WTC11 (cell line): ENCODE measurements at regions not wholly inside any gene's neighbourhood (a gene's known extent, or its start where the extent isn't known, plus 50 kb on each side); places are given as distances from the start of the nearest gene placed in this dataset.

Experiments
- ATAC-seq: fragments of 200-7000 bp; cut with Tn5 transposase; 2 replicates; pipeline ENCODE4 v1.10.0; 2021; ENCODE audit warnings: mild to moderate bottlenecking, moderate library complexity
- CTCF ChIA-PET: fragments of 300-600 bp; sonication (Branson Sonifier 250); formaldehyde crosslinking; loops from one replicate; lab custom pipeline; 2021; ENCODE audit warnings: antibody characterized with exemption; lab: Charles Lee
- POLR2A ChIA-PET: fragments of 350-600 bp; sonication (Branson Sonifier 250); formaldehyde crosslinking; loops from one replicate; lab custom pipeline; 2021; ENCODE audit warnings: antibody characterized with exemption; lab: Charles Lee
- DNase-seq: peaks from one replicate; pipeline ENCODE4 v3.0.0; 2021; ENCODE audit warnings: low spot score
- H3K27ac Mint-ChIP-seq: 2 replicates; pipeline ENCODE4 v1.8.0; 2021; ENCODE audit warnings: mixed read lengths
- H3K27me3 Mint-ChIP-seq: 2 replicates; pipeline ENCODE4 v1.8.0; 2021; ENCODE audit warnings: low read depth, mild to moderate bottlenecking, moderate library complexity, mixed read lengths
- H3K36me3 Mint-ChIP-seq: 2 replicates; pipeline ENCODE4 v1.8.0; 2021; ENCODE audit warnings: mixed read lengths
- H3K4me1 Mint-ChIP-seq: 2 replicates; pipeline ENCODE4 v1.8.0; 2022; ENCODE audit warnings: mixed read lengths
- H3K4me3 Mint-ChIP-seq: 2 replicates; pipeline ENCODE4 v1.8.0; 2021; ENCODE audit warnings: mild to moderate bottlenecking, moderate library complexity, mixed read lengths
- H3K9me3 Mint-ChIP-seq: 2 replicates; pipeline ENCODE4 v1.8.0; 2021; ENCODE audit warnings: mixed read lengths
- ATF1 ChIP-seq: sonication (generic); formaldehyde crosslinking; IDR thresholded peaks from 2 replicates; pipeline ENCODE4 v1.8.1; 2023; ENCODE audit warnings: mild to moderate bottlenecking, moderate library complexity, missing genetic modification reagents
- CBFB ChIP-seq: sonication (generic); formaldehyde crosslinking; IDR thresholded peaks from 2 replicates; pipeline ENCODE4 v1.8.1; 2022; ENCODE audit warnings: mild to moderate bottlenecking, low read depth, missing genetic modification reagents
- CDX4 ChIP-seq: fragments of 250-450 bp; sonication (Bioruptor Pico); IDR thresholded peaks from 2 replicates; pipeline ENCODE4 v1.9.0; 2021; ENCODE audit warnings: moderate library complexity, mild to moderate bottlenecking, inconsistent platforms, borderline replicate concordance
- CREB1 ChIP-seq: sonication (generic); formaldehyde crosslinking; IDR thresholded peaks from 2 replicates; pipeline ENCODE4 v1.8.0; 2023; ENCODE audit warnings: mild to moderate bottlenecking, missing genetic modification reagents
- EMX1 ChIP-seq: fragments of 250-450 bp; sonication (Bioruptor Pico); IDR thresholded peaks from 2 replicates; pipeline ENCODE4 v1.8.0; 2021; ENCODE audit warnings: mild to moderate bottlenecking
- FOXJ3 ChIP-seq: sonication (generic); formaldehyde crosslinking; IDR thresholded peaks from 2 replicates; pipeline ENCODE4 v1.9.0; 2021; ENCODE audit warnings: missing genetic modification reagents, mild to moderate bottlenecking, borderline replicate concordance
- IRF2 ChIP-seq: sonication (generic); formaldehyde crosslinking; IDR thresholded peaks from 2 replicates; pipeline ENCODE4 v1.8.0; 2022; ENCODE audit warnings: low read depth, missing genetic modification reagents, borderline replicate concordance
- JAZF1 ChIP-seq: fragments of 250-450 bp; sonication (Bioruptor Pico); IDR thresholded peaks from 2 replicates; pipeline ENCODE4 v1.9.0; 2021; ENCODE audit warnings: moderate library complexity, mild to moderate bottlenecking, inconsistent platforms
- JUN ChIP-seq: sonication (generic); formaldehyde crosslinking; IDR thresholded peaks from 2 replicates; pipeline ENCODE4 v1.8.0; 2023; ENCODE audit warnings: mild to moderate bottlenecking, missing genetic modification reagents
- MAX ChIP-seq: sonication (generic); formaldehyde crosslinking; IDR thresholded peaks from 2 replicates; pipeline ENCODE4 v1.8.0; 2022; ENCODE audit warnings: mild to moderate bottlenecking, missing genetic modification reagents
- MXD4 ChIP-seq: fragments of 250-450 bp; sonication (Bioruptor Pico); IDR thresholded peaks from 2 replicates; pipeline ENCODE4 v1.8.0; 2021; ENCODE audit warnings: mild to moderate bottlenecking, moderate library complexity, borderline replicate concordance
- NFATC4 ChIP-seq: fragments of 250-450 bp; sonication (Bioruptor Pico); IDR thresholded peaks from 2 replicates; pipeline ENCODE4 v1.9.0; 2021; ENCODE audit warnings: mild to moderate bottlenecking
- NFE2L1 ChIP-seq: sonication (generic); formaldehyde crosslinking; IDR thresholded peaks from 2 replicates; pipeline ENCODE4 v1.8.1; 2023; ENCODE audit warnings: missing genetic modification reagents
- RORB ChIP-seq: fragments of 250-450 bp; sonication (Bioruptor Pico); IDR thresholded peaks from 2 replicates; pipeline ENCODE4 v1.9.0; 2021; ENCODE audit warnings: mild to moderate bottlenecking
- SMAD4 ChIP-seq: sonication (generic); formaldehyde crosslinking; IDR thresholded peaks from 2 replicates; pipeline ENCODE4 v1.8.0; 2022; ENCODE audit warnings: mild to moderate bottlenecking, missing genetic modification reagents
- SOX15 ChIP-seq: fragments of 250-450 bp; sonication (Bioruptor Pico); IDR thresholded peaks from 2 replicates; pipeline ENCODE4 v1.9.0; 2021; ENCODE audit warnings: mild to moderate bottlenecking
- TEAD1 ChIP-seq: sonication (generic); formaldehyde crosslinking; IDR thresholded peaks from 2 replicates; pipeline ENCODE4 v1.8.0; 2022; ENCODE audit warnings: mild to moderate bottlenecking, missing genetic modification reagents
- ZMAT4 ChIP-seq: fragments of 250-450 bp; sonication (Bioruptor Pico); IDR thresholded peaks from 2 replicates; pipeline ENCODE4 v1.9.0; 2021; ENCODE audit warnings: mild to moderate bottlenecking
- ZNF423 ChIP-seq: fragments of 250-450 bp; sonication (Bioruptor Pico); IDR thresholded peaks from 2 replicates; pipeline ENCODE4 v2.1.2; 2022; ENCODE audit warnings: mild to moderate bottlenecking, moderate library complexity
- ZNF512 ChIP-seq: sonication (generic); formaldehyde crosslinking; IDR thresholded peaks from 2 replicates; pipeline ENCODE4 v1.8.1; 2022; ENCODE audit warnings: missing genetic modification reagents, borderline replicate concordance
- ZNF671 ChIP-seq: fragments of 250-450 bp; sonication (Bioruptor Pico); IDR thresholded peaks from 2 replicates; pipeline ENCODE4 v1.8.0; 2021; ENCODE audit warnings: mild to moderate bottlenecking
- TF ChIP-seq, protein P1 (sequence below): sonication (generic); formaldehyde crosslinking; IDR thresholded peaks from 2 replicates; pipeline ENCODE4 v1.8.0; 2022; ENCODE audit warnings: mild to moderate bottlenecking, missing genetic modification reagents
- TF ChIP-seq, protein P2 (sequence below): sonication (generic); formaldehyde crosslinking; IDR thresholded peaks from 2 replicates; pipeline ENCODE4 v1.8.1; 2022; ENCODE audit warnings: mild to moderate bottlenecking, moderate library complexity, missing genetic modification reagents
- TF ChIP-seq, protein P3 (sequence below): sonication (generic); formaldehyde crosslinking; IDR thresholded peaks from 2 replicates; pipeline ENCODE4 v1.8.1; 2023; ENCODE audit warnings: mild to moderate bottlenecking, missing genetic modification reagents
- TF ChIP-seq, protein P4 (sequence below): sonication (generic); formaldehyde crosslinking; IDR thresholded peaks from 2 replicates; pipeline ENCODE4 v1.8.0; 2023; ENCODE audit warnings: missing genetic modification reagents, mild to moderate bottlenecking, borderline replicate concordance

DNA sequence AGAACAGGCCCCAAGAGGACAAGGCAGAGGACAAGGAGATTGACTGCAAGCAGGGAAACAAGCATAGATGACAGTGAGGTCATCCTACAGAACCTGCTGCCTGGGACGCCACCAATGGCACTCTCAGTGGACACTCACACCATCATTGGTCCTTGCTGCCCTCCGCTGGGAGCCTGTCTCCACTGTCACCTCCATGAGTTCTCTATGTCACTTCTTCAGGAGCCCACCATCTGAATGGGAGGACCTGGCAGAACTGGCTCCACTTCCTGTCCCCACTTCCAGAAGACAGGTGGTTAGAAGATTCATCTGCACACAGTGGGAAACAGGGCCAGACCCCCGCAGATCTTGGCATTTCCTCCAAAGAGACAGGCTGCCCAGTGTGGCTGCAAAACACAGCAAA is 188.9 kb downstream of the HSD17B3 start:
- peaks cover 13% of the 10 kb centered on the region for H3K9me3 Mint-ChIP-seq

GRCh38 chr9:96109680-96110351 is 192.2 kb downstream of the HSD17B3 start:
- CTCF ChIA-PET = no interaction called here
- POLR2A ChIA-PET = no interaction called here
- TF ChIP-seq CREB1 (no peak), ZNF512 (CRISPR knock-in tag) (no peak), CBFB (CRISPR knock-in tag) (no peak), TEAD1 (no peak), RORB (CRISPR knock-in tag) (no peak), ATF1 (CRISPR knock-in tag) (no peak), ZMAT4 (no peak), EMX1 (CRISPR knock-in tag) (no peak), NFATC4 (CRISPR knock-in tag) (no peak), ZNF671 (CRISPR knock-in tag) (no peak), NFE2L1 (CRISPR knock-in tag) (no peak), MXD4 (no peak), JAZF1 (CRISPR knock-in tag) (no peak), IRF2 (CRISPR knock-in tag) (no peak)
- TF ChIP-seq, protein P1, sequence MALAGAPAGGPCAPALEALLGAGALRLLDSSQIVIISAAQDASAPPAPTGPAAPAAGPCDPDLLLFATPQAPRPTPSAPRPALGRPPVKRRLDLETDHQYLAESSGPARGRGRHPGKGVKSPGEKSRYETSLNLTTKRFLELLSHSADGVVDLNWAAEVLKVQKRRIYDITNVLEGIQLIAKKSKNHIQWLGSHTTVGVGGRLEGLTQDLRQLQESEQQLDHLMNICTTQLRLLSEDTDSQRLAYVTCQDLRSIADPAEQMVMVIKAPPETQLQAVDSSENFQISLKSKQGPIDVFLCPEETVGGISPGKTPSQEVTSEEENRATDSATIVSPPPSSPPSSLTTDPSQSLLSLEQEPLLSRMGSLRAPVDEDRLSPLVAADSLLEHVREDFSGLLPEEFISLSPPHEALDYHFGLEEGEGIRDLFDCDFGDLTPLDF = no peak
- TF ChIP-seq, protein P2, sequence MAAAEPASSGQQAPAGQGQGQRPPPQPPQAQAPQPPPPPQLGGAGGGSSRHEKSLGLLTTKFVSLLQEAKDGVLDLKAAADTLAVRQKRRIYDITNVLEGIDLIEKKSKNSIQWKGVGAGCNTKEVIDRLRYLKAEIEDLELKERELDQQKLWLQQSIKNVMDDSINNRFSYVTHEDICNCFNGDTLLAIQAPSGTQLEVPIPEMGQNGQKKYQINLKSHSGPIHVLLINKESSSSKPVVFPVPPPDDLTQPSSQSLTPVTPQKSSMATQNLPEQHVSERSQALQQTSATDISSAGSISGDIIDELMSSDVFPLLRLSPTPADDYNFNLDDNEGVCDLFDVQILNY (CRISPR knock-in tag) = no peak
- TF ChIP-seq, protein P3, sequence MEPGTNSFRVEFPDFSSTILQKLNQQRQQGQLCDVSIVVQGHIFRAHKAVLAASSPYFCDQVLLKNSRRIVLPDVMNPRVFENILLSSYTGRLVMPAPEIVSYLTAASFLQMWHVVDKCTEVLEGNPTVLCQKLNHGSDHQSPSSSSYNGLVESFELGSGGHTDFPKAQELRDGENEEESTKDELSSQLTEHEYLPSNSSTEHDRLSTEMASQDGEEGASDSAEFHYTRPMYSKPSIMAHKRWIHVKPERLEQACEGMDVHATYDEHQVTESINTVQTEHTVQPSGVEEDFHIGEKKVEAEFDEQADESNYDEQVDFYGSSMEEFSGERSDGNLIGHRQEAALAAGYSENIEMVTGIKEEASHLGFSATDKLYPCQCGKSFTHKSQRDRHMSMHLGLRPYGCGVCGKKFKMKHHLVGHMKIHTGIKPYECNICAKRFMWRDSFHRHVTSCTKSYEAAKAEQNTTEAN (CRISPR knock-in tag) = no peak

More for the DNA sequence above, 188.9 kb downstream of the HSD17B3 start:
- Mint-ChIP-seq H3K27me3 (peaks cover 28% of the 10 kb centered on the region), H3K27ac (no peak overlapping the region), H3K4me1 (peaks cover 10% of the 10 kb centered on the region), H3K4me3 (no peak overlapping the region), H3K36me3 (peaks cover 7% of the 10 kb centered on the region)
- TF ChIP-seq CREB1 (no peak), ZNF423 (CRISPR knock-in tag) (no peak), FOXJ3 (CRISPR knock-in tag) (no peak), SMAD4 (CRISPR knock-in tag) (no peak), CDX4 (CRISPR knock-in tag) (no peak), SOX15 (no peak), JUN (no peak), MAX (CRISPR knock-in tag) (no peak), MXD4 (no peak)
- TF ChIP-seq, protein P4, sequence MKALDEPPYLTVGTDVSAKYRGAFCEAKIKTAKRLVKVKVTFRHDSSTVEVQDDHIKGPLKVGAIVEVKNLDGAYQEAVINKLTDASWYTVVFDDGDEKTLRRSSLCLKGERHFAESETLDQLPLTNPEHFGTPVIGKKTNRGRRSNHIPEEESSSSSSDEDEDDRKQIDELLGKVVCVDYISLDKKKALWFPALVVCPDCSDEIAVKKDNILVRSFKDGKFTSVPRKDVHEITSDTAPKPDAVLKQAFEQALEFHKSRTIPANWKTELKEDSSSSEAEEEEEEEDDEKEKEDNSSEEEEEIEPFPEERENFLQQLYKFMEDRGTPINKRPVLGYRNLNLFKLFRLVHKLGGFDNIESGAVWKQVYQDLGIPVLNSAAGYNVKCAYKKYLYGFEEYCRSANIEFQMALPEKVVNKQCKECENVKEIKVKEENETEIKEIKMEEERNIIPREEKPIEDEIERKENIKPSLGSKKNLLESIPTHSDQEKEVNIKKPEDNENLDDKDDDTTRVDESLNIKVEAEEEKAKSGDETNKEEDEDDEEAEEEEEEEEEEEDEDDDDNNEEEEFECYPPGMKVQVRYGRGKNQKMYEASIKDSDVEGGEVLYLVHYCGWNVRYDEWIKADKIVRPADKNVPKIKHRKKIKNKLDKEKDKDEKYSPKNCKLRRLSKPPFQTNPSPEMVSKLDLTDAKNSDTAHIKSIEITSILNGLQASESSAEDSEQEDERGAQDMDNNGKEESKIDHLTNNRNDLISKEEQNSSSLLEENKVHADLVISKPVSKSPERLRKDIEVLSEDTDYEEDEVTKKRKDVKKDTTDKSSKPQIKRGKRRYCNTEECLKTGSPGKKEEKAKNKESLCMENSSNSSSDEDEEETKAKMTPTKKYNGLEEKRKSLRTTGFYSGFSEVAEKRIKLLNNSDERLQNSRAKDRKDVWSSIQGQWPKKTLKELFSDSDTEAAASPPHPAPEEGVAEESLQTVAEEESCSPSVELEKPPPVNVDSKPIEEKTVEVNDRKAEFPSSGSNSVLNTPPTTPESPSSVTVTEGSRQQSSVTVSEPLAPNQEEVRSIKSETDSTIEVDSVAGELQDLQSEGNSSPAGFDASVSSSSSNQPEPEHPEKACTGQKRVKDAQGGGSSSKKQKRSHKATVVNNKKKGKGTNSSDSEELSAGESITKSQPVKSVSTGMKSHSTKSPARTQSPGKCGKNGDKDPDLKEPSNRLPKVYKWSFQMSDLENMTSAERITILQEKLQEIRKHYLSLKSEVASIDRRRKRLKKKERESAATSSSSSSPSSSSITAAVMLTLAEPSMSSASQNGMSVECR (CRISPR knock-in tag) = no peak
- no peak for ATAC-seq
- POLR2A ChIA-PET = no interaction called here
- DNase-seq = no peak
- CTCF ChIA-PET = no interaction called here

More at GRCh38 chr9:96109680-96110351, 192.2 kb downstream of the HSD17B3 start:
- Mint-ChIP-seq H3K27me3 (peaks cover 45% of the 10 kb centered on the region), H3K9me3 (peaks cover 11% of the 10 kb centered on the region), H3K36me3 (peaks cover 3% of the 10 kb centered on the region; the same call in 1 of the 2 replicates), H3K27ac (no peak overlapping the region), H3K4me1 (no peaks in the 10 kb centered on the region), H3K4me3 (no peak overlapping the region)
- DNase-seq = no peak
- no peak for ATAC-seq
